PC-3 (cell line): ENCODE measurements at regions not wholly inside any gene's neighbourhood (a gene's known extent, or its start where the extent isn't known, plus 50 kb on each side); places are given as distances from the start of the nearest gene placed in this dataset.

Experiments used
- ATAC-seq: fragments of 200-7000 bp; cut with Tn5 transposase; 2 replicates; pipeline ENCODE4 v1.9.1; 2020; ENCODE audit warnings: mild to moderate bottlenecking, moderate library complexity
- BruUV-seq: library from RNA; stranded (reverse); fragments of 400-500 nt; replicated peaks from 2 replicates; lab custom pipeline; 2021; lab: Mats Ljungman, UMichigan
- CTCF ChIA-PET: fragments of 300-600 bp; sonication (Branson Sonifier 250); formaldehyde crosslinking; loops from one replicate; lab custom pipeline; 2022; ENCODE audit warnings: antibody characterized with exemption; lab: Charles Lee
- POLR2A ChIA-PET: fragments of 300-600 bp; sonication (Branson Sonifier 250); formaldehyde crosslinking; loops from one replicate; lab custom pipeline; 2022; ENCODE audit warnings: antibody characterized with exemption; ENCODE audit not compliant: unreplicated experiment; lab: Charles Lee
- DNase-seq: peaks from one replicate; pipeline ENCODE4 v3.0.0-alpha.2; 2015
- H2AFZ ChIP-seq: fragments of 300-600 bp; sonication (generic); 2 replicates; pipeline ENCODE4 v1.6.0; 2016; ENCODE audit warnings: antibody characterized with exemption, low read length
- H3F3A ChIP-seq: fragments of 300-600 bp; sonication (generic); one replicate; pipeline ENCODE4 v1.6.0; 2017; ENCODE audit warnings: antibody characterized with exemption, low read length, control low read depth, mild to moderate bottlenecking; ENCODE audit not compliant: unreplicated experiment
- H3K27ac ChIP-seq: fragments of 300-600 bp; sonication (generic); 2 replicates; pipeline ENCODE4 v1.5.1; 2016; ENCODE audit warnings: mild to moderate bottlenecking, low read length
- H3K27me3 ChIP-seq: fragments of 300-600 bp; sonication (generic); 2 replicates; pipeline ENCODE4 v1.6.1; 2016; ENCODE audit warnings: low read length, mixed read lengths
- H3K36me3 ChIP-seq: fragments of 300-600 bp; sonication (generic); 2 replicates; pipeline ENCODE4 v1.6.1; 2016; ENCODE audit warnings: low read depth, mixed run types, low read length, mixed read lengths
- H3K4me1 ChIP-seq: fragments of 300-600 bp; sonication (generic); 2 replicates; pipeline ENCODE4 v1.5.1; 2016; ENCODE audit warnings: low read length; ENCODE audit not compliant: insufficient read depth
- H3K4me2 ChIP-seq: fragments of 300-600 bp; sonication (generic); 2 replicates; pipeline ENCODE4 v1.6.0; 2016; ENCODE audit warnings: low read length
- H3K4me3 ChIP-seq: fragments of 300-600 bp; sonication (generic); 2 replicates; pipeline ENCODE4 v1.5.1; 2016; ENCODE audit warnings: mild to moderate bottlenecking, low read length, mixed read lengths
- H3K79me2 ChIP-seq: fragments of 300-600 bp; sonication (generic); 2 replicates; pipeline ENCODE4 v1.6.1; 2017; ENCODE audit warnings: low read length, mixed read lengths
- H3K9ac ChIP-seq: fragments of 300-600 bp; sonication (generic); 2 replicates; pipeline ENCODE4 v1.6.0; 2016; ENCODE audit warnings: mild to moderate bottlenecking, low read length
- H3K9me2 ChIP-seq: fragments of 300-600 bp; sonication (generic); replicated peaks from 2 replicates; pipeline ENCODE4 v1.6.1; 2016; ENCODE audit warnings: mixed run types, low read length, mixed read lengths
- H3K9me3 ChIP-seq: fragments of 300-600 bp; sonication (generic); 2 replicates; pipeline ENCODE4 v1.6.1; 2016; ENCODE audit warnings: low read length, mixed read lengths
- H4K20me1 ChIP-seq: fragments of 300-600 bp; sonication (generic); 2 replicates; pipeline ENCODE4 v1.6.1; 2016; ENCODE audit warnings: low read length, mixed read lengths
- EZH2 ChIP-seq: fragments of 300-600 bp; sonication (generic); IDR thresholded peaks from one replicate; pipeline ENCODE4 v1.6.1; 2017; ENCODE audit warnings: antibody characterized with exemption, mild to moderate bottlenecking, low read length; ENCODE audit not compliant: unreplicated experiment
- EZH2phosphoT487 ChIP-seq: fragments of 300-600 bp; sonication (generic); IDR thresholded peaks from 2 replicates; pipeline ENCODE4 v1.6.1; 2018; ENCODE audit warnings: mild to moderate bottlenecking, antibody characterized with exemption, low read length, borderline replicate concordance
- intact Hi-C: fragments of 100-400 bp; cut with micrococcal nuclease; formaldehyde crosslinking; loops from 2 replicates; pipeline ENCODE4 v1.9.0; 2023
- TF ChIP-seq, protein P1 (sequence below): fragments of 300-600 bp; sonication (generic); conservative IDR thresholded peaks from 2 replicates; pipeline ENCODE4 v1.5.1; 2017; ENCODE audit warnings: antibody characterized with exemption, low read depth, mild to moderate bottlenecking, low read length

DNA sequence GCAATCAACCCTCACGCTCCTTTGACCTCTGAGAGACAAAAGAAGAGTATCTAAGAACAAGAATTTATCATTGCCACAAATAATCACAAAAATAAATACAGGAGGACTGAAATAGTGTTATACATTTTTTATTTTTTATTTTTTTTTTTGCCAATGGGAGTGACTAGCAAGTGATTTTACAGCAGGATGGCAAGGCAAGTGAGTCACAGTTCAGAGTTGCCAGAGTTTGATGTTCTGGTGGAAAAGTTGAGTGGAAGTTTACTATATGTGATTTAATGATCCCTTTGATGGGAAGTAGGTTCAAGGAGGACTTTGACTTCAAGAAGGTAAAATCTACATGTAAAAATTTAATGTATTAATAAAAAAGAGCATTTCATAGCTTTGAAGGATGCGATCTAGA is 2691.4 kb downstream of the PCDH9 start:
- no peaks in the 10 kb centered on the region for H4K20me1 ChIP-seq
- intact Hi-C loops, result loop anchor here (1.0 kb wide), 1 partner anchor 185 kb away; no protein-coding TSS in a partner anchor
- H3K4me3 ChIP-seq, result no peak overlapping the region
- TF ChIP-seq EZH2phosphoT487 (no peak), EZH2 (no peak)
- TF ChIP-seq, protein P1, sequence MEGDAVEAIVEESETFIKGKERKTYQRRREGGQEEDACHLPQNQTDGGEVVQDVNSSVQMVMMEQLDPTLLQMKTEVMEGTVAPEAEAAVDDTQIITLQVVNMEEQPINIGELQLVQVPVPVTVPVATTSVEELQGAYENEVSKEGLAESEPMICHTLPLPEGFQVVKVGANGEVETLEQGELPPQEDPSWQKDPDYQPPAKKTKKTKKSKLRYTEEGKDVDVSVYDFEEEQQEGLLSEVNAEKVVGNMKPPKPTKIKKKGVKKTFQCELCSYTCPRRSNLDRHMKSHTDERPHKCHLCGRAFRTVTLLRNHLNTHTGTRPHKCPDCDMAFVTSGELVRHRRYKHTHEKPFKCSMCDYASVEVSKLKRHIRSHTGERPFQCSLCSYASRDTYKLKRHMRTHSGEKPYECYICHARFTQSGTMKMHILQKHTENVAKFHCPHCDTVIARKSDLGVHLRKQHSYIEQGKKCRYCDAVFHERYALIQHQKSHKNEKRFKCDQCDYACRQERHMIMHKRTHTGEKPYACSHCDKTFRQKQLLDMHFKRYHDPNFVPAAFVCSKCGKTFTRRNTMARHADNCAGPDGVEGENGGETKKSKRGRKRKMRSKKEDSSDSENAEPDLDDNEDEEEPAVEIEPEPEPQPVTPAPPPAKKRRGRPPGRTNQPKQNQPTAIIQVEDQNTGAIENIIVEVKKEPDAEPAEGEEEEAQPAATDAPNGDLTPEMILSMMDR, result no peak
- H3K9ac ChIP-seq, result no peak overlapping the region
- peak; percentile 40; the same call in 1 of the 2 replicates for ATAC-seq
- DNase-seq, result peak; percentile 6
- H3K36me3 ChIP-seq, result no peaks in the 10 kb centered on the region
- H3K4me1 ChIP-seq, result 0 out of 2 replicates have a peak, but pooled peaks cover 4% of the 10 kb centered on the region
- H3F3A ChIP-seq, result no peaks in the 10 kb centered on the region
- no peaks in the 10 kb centered on the region for H3K27me3 ChIP-seq
- no peaks in the 10 kb centered on the region for H3K9me3 ChIP-seq
- H3K4me2 ChIP-seq, result no peak overlapping the region
- CTCF ChIA-PET, result no interaction called here
- H2AFZ ChIP-seq, result no peak overlapping the region
- H3K9me2 ChIP-seq, result no peaks in the 10 kb centered on the region
- H3K79me2 ChIP-seq, result no peaks in the 10 kb centered on the region
- POLR2A ChIA-PET, result no interaction called here
- no peak overlapping the region for H3K27ac ChIP-seq
- BruUV-seq, result no TSS peak

DNA sequence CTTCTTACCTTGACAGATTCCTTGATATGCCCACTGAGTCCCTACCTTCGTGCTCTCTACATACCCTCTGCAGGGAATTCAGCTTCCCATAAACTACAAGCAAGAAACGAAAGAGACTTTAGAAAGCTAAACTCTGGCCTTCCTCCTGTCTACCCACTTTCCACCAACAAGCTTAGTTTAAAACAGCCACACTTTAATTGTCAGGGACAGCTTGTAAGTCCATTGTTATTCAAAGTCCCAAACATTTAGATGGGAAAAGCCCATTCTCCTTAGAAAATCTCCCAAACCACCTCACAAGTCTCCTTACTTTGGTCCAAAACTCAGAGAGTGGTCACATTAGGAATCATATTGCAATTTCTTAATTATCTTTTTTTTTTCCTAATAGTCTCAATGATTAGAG is 2695.8 kb downstream of the PCDH9 start:
- ChIA-PET POLR2A (no interaction called here), CTCF (no interaction called here)
- H3K27me3 ChIP-seq, result no peaks in the 10 kb centered on the region
- no peaks in the 10 kb centered on the region for H3K9me2 ChIP-seq
- no peaks in the 10 kb centered on the region for H3K79me2 ChIP-seq
- H3K27ac ChIP-seq, result no peak overlapping the region
- ATAC-seq (no peak), DNase-seq (no peak)
- TF ChIP-seq, protein P1, result no peak
- no peak for TF ChIP-seq EZH2phosphoT487
- TF ChIP-seq EZH2, result no peak
- H2AFZ ChIP-seq, result no peak overlapping the region
- H3K4me3 ChIP-seq, result no peak overlapping the region
- H3F3A ChIP-seq, result no peaks in the 10 kb centered on the region
- no peak overlapping the region for H3K4me2 ChIP-seq
- no peak overlapping the region for H3K9ac ChIP-seq
- no peaks in the 10 kb centered on the region for H4K20me1 ChIP-seq
- BruUV-seq, result no TSS peak
- intact Hi-C loops, result no loop called here
- H3K9me3 ChIP-seq, result no peaks in the 10 kb centered on the region
- 0 out of 2 replicates have a peak, but pooled peaks cover 4% of the 10 kb centered on the region for H3K4me1 ChIP-seq
- no peaks in the 10 kb centered on the region for H3K36me3 ChIP-seq

DNA sequence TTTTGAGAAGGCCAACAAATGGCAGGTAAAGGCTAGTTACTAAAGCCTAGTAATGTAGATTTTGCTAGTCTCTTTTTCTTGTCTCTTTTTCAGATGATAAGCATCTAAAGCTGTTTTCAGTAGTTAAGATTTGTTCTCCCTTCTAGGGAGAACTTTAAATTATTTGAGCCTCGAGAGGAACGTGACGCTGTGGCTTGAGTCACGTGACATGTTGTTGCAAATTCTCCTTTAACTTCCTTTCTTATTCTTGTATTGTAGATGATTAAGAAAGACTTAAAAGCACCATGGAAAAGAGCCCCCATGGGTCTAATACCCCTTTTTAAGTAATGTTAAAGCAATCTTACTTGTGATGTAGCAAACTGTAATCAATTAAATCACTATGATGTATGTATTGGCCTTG is 2698.7 kb downstream of the PCDH9 start:
- H2AFZ ChIP-seq, result no peak overlapping the region
- H3F3A ChIP-seq, result no peaks in the 10 kb centered on the region
- H3K4me2 ChIP-seq, result no peak overlapping the region
- H3K79me2 ChIP-seq, result no peaks in the 10 kb centered on the region
- H4K20me1 ChIP-seq, result no peaks in the 10 kb centered on the region
- DNase-seq (no peak), ATAC-seq (no peak)
- no peaks in the 10 kb centered on the region for H3K27me3 ChIP-seq
- intact Hi-C loops, result no loop called here
- BruUV-seq, result no TSS peak
- no peak overlapping the region for H3K4me3 ChIP-seq
- no peak overlapping the region for H3K27ac ChIP-seq
- H3K9me2 ChIP-seq, result no peaks in the 10 kb centered on the region
- ChIA-PET POLR2A (no interaction called here), CTCF (no interaction called here)
- H3K9ac ChIP-seq, result no peak overlapping the region
- TF ChIP-seq EZH2phosphoT487 (no peak), EZH2 (no peak)
- TF ChIP-seq, protein P1, result no peak
- no peaks in the 10 kb centered on the region for H3K36me3 ChIP-seq
- no peaks in the 10 kb centered on the region for H3K9me3 ChIP-seq
- H3K4me1 ChIP-seq, result no peaks in the 10 kb centered on the region
